GM23338 (cell line): ENCODE measurements at regions not wholly inside any gene's neighbourhood (a gene's known extent, or its start where the extent isn't known, plus 50 kb on each side); places are given as distances from the start of the nearest gene placed in this dataset.

ENCODE experiments used
- ATAC-seq: fragments of 200-7000 bp; cut with Tn5 transposase; 3 replicates; pipeline ENCODE4 v1.9.1; 2020
- DNase-seq: peaks from one replicate; pipeline ENCODE4 v3.0.0-alpha.2; 2015; ENCODE audit warnings: low spot score
- H2AFZ ChIP-seq: fragments of 200-600 bp; sonication (generic); 2 replicates; pipeline ENCODE4 v1.8.0; 2016; ENCODE audit warnings: antibody characterized with exemption, mild to moderate bottlenecking, moderate library complexity
- H3F3A ChIP-seq: fragments of 200-600 bp; sonication (generic); replicated peaks from 2 replicates; pipeline ENCODE4 v1.8.0; 2017; ENCODE audit warnings: antibody characterized with exemption, mixed run types, low read depth
- H3K27ac ChIP-seq: fragments of 200-600 bp; sonication (generic); 2 replicates; pipeline ENCODE4 v1.6.1; 2016; ENCODE audit warnings: low read depth
- H3K27me3 ChIP-seq: fragments of 200-600 bp; sonication (generic); 2 replicates; pipeline ENCODE4 v1.8.0; 2016; ENCODE audit warnings: mild to moderate bottlenecking, mixed run types, moderate library complexity; ENCODE audit not compliant: insufficient read depth
- H3K36me3 ChIP-seq: fragments of 200-600 bp; sonication (generic); 2 replicates; pipeline ENCODE4 v1.8.0; 2016; ENCODE audit warnings: mild to moderate bottlenecking; ENCODE audit not compliant: insufficient read depth
- H3K4me1 ChIP-seq: fragments of 200-600 bp; sonication (generic); 2 replicates; pipeline ENCODE4 v1.8.0; 2016; ENCODE audit warnings: mild to moderate bottlenecking, moderate library complexity; ENCODE audit not compliant: insufficient read depth
- H3K4me2 ChIP-seq: fragments of 200-600 bp; sonication (generic); 2 replicates; pipeline ENCODE4 v1.7.1; 2017; ENCODE audit warnings: mixed run types
- H3K4me3 ChIP-seq: fragments of 200-600 bp; sonication (generic); 2 replicates; pipeline ENCODE4 v1.6.1; 2016; ENCODE audit warnings: mixed run types
- H3K79me2 ChIP-seq: fragments of 200-600 bp; sonication (generic); replicated peaks from 2 replicates; pipeline ENCODE4 v1.8.0; 2017; ENCODE audit warnings: mild to moderate bottlenecking; ENCODE audit not compliant: insufficient read depth
- H3K9me2 ChIP-seq: fragments of 200-600 bp; sonication (generic); 2 replicates; pipeline ENCODE4 v1.8.0; 2017; ENCODE audit not compliant: insufficient read depth
- H4K20me1 ChIP-seq: fragments of 200-600 bp; sonication (generic); replicated peaks from 2 replicates; pipeline ENCODE4 v1.8.0; 2017; ENCODE audit warnings: mild to moderate bottlenecking; ENCODE audit not compliant: insufficient read depth
- H3K27ac Mint-ChIP-seq: 2 replicates; pipeline ENCODE4 v1.8.0; 2020; ENCODE audit warnings: inconsistent platforms, mild to moderate bottlenecking, moderate library complexity, mixed read lengths
- H3K27me3 Mint-ChIP-seq: 3 replicates; pipeline ENCODE4 v1.8.0; 2022; ENCODE audit warnings: low read depth, mild to moderate bottlenecking, moderate library complexity, mixed read lengths, inconsistent platforms; ENCODE audit not compliant: insufficient read depth, poor library complexity
- H3K36me3 Mint-ChIP-seq: 3 replicates; pipeline ENCODE4 v1.8.0; 2021; ENCODE audit warnings: low read depth, mild to moderate bottlenecking, inconsistent platforms, moderate library complexity, mixed read lengths
- H3K4me1 Mint-ChIP-seq: 3 replicates; pipeline ENCODE4 v1.8.0; 2020; ENCODE audit warnings: mild to moderate bottlenecking, inconsistent platforms, mixed read lengths
- H3K4me3 Mint-ChIP-seq: 3 replicates; pipeline ENCODE4 v1.8.0; 2021; ENCODE audit warnings: moderate library complexity, mild to moderate bottlenecking, inconsistent platforms, mixed read lengths
- H3K9me3 Mint-ChIP-seq: 3 replicates; pipeline ENCODE4 v1.8.0; 2020; ENCODE audit warnings: moderate library complexity, mild to moderate bottlenecking, inconsistent platforms, mixed read lengths
- CREB1 ChIP-seq: fragments of 250-450 bp; sonication (Bioruptor Pico); IDR thresholded peaks from 2 replicates; pipeline ENCODE4 v1.5.0; 2020; ENCODE audit warnings: low read depth, mild to moderate bottlenecking, moderate library complexity
- ETS1 ChIP-seq: IDR thresholded peaks from 2 replicates; pipeline ENCODE4 v1.6.1; 2016; ENCODE audit warnings: antibody characterized with exemption
- EZH2 ChIP-seq: fragments of 200-600 bp; sonication (generic); IDR thresholded peaks from one replicate; pipeline ENCODE4 v1.8.0; 2017; ENCODE audit warnings: antibody characterized with exemption, mild to moderate bottlenecking, low read depth; ENCODE audit not compliant: unreplicated experiment
- EZH2phosphoT487 ChIP-seq: fragments of 200-600 bp; sonication (generic); IDR thresholded peaks from one replicate; pipeline ENCODE4 v1.8.1; 2018; ENCODE audit warnings: antibody characterized with exemption; ENCODE audit not compliant: unreplicated experiment
- JUNB ChIP-seq: IDR thresholded peaks from one replicate; pipeline ENCODE4 v1.6.1; 2016; ENCODE audit warnings: antibody characterized with exemption; ENCODE audit not compliant: unreplicated experiment
- NANOG ChIP-seq: IDR thresholded peaks from 2 replicates; pipeline ENCODE4 v1.6.1; 2016; ENCODE audit warnings: antibody characterized with exemption, borderline replicate concordance
- POLR2AphosphoS5 ChIP-seq: IDR thresholded peaks from 2 replicates; pipeline ENCODE4 v1.6.1; 2016; ENCODE audit warnings: antibody characterized with exemption, low read depth
- REST ChIP-seq: IDR thresholded peaks from one replicate; pipeline ENCODE4 v1.6.1; 2018; ENCODE audit warnings: antibody characterized with exemption; ENCODE audit not compliant: unreplicated experiment
- STAT1 ChIP-seq: IDR thresholded peaks from one replicate; pipeline ENCODE4 v1.6.1; 2016; ENCODE audit warnings: antibody characterized with exemption; ENCODE audit not compliant: unreplicated experiment
- ZNF114 ChIP-seq: fragments of 250-450 bp; sonication (Bioruptor Pico); IDR thresholded peaks from 2 replicates; pipeline ENCODE4 v1.5.0; 2020; ENCODE audit warnings: mild to moderate bottlenecking, moderate library complexity
- ZNF331 ChIP-seq: fragments of 250-450 bp; sonication (Bioruptor Pico); IDR thresholded peaks from 2 replicates; pipeline ENCODE4 v1.5.0; 2020; ENCODE audit warnings: low read depth, mild to moderate bottlenecking, moderate library complexity
- ZNF462 ChIP-seq: fragments of 250-450 bp; sonication (Bioruptor Pico); IDR thresholded peaks from 2 replicates; pipeline ENCODE4 v1.5.0; 2020; ENCODE audit warnings: mild to moderate bottlenecking, moderate library complexity
- TF ChIP-seq, protein P1 (sequence below), 2 experiments: fragments of 200-600 bp in 1 of 2; sonication (generic) in 1 of 2; conservative IDR thresholded peaks; 2 replicates each; pipeline versions ENCODE4 v1.5.1 to v1.6.1; 2016 to 2017; ENCODE audit warnings: antibody characterized with exemption in 2 of 2, low read depth in 2 of 2, mild to moderate bottlenecking in 2 of 2, moderate library complexity in 1 of 2

DNA sequence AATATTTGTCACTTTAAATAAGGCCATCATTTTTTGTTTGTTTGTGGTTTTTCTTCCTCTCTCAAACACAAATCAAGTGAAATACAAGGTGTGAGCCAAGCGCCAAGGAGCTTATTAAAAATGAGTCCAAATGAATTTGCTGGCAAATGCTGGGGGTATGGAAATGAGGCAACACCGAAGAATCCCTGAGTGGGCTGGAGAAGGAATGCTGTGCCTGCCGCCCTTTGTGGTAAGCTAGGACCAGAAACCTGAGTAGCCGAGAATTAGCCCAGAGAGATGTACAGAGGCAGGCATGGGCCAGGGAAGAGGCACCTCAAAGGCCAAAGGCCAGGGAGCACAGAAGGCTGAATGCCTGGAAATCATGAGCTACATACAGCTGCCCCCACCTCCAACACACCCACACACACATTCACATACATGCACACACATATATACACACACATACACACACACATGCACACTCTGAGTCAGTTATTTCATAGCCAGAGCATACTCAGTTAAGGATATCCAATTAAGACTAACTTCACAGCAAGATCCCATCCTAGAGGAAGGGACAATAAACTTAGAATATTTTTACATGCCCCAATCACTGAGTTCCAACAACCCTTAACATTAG, 266.1 kb upstream of the DYNLRB2 start:
- no peak for ATAC-seq
- Histone ChIP-seq H3K36me3 (no peaks in the 10 kb centered on the region), H3K27ac (no peak overlapping the region), H3K4me2 (no peak overlapping the region), H3F3A (no peaks in the 10 kb centered on the region), H2AFZ (no peak overlapping the region), H3K4me1 (no peaks in the 10 kb centered on the region), H3K27me3 (no peaks in the 10 kb centered on the region), H4K20me1 (no peaks in the 10 kb centered on the region), H3K4me3 (no peak overlapping the region), H3K9me2 (no peaks in the 10 kb centered on the region; the same call in 1 of the 2 replicates), H3K79me2 (no peaks in the 10 kb centered on the region)
- DNase-seq = no peak
- TF ChIP-seq ETS1 (no peak), ZNF462 (CRISPR knock-in tag) (no peak), ZNF331 (CRISPR knock-in tag) (no peak), ZNF114 (no peak), STAT1 (no peak), EZH2phosphoT487 (no peak), REST (no peak), CREB1 (CRISPR knock-in tag) (no peak), JUNB (no peak), NANOG (no peak), EZH2 (no peak), POLR2AphosphoS5 (no peak)
- TF ChIP-seq, protein P1, sequence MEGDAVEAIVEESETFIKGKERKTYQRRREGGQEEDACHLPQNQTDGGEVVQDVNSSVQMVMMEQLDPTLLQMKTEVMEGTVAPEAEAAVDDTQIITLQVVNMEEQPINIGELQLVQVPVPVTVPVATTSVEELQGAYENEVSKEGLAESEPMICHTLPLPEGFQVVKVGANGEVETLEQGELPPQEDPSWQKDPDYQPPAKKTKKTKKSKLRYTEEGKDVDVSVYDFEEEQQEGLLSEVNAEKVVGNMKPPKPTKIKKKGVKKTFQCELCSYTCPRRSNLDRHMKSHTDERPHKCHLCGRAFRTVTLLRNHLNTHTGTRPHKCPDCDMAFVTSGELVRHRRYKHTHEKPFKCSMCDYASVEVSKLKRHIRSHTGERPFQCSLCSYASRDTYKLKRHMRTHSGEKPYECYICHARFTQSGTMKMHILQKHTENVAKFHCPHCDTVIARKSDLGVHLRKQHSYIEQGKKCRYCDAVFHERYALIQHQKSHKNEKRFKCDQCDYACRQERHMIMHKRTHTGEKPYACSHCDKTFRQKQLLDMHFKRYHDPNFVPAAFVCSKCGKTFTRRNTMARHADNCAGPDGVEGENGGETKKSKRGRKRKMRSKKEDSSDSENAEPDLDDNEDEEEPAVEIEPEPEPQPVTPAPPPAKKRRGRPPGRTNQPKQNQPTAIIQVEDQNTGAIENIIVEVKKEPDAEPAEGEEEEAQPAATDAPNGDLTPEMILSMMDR (conservative IDR thresholded peaks at IDR 0.05; ENCODE audit: low read depth in 2 of 2) = no peak
- no peaks in the 10 kb centered on the region for H3K36me3 Mint-ChIP-seq
- no peaks in the 10 kb centered on the region for H3K27me3 Mint-ChIP-seq
- no peaks in the 10 kb centered on the region for H3K9me3 Mint-ChIP-seq
- no peak overlapping the region for H3K4me3 Mint-ChIP-seq
- H3K27ac Mint-ChIP-seq = no peak overlapping the region; the same call in none of the 2 replicates
- no peaks in the 10 kb centered on the region for H3K4me1 Mint-ChIP-seq
